ENCODE measurements at regions not wholly inside any gene's neighbourhood (a gene's known extent, or its start where the extent isn't known, plus 50 kb on each side); places are given as distances from the start of the nearest gene placed in this dataset.
"Not testable (repeated sequence)": the region's sequence is repeated elsewhere in the genome, so short reads cannot be mapped to it uniquely, and the experiment has no call there.

GRCh38 chr4:10226756-10227155 is 110.2 kb upstream of the WDR1 start:
- TF ChIP-seq CTCF (IDR thresholded peaks at IDR 0.05; ENCODE audit: low read depth, low read length, missing control alignments) = no peak
- DNase-seq (ENCODE audit: low read depth) = no peak
- no peak overlapping the region for H3K4me3 ChIP-seq (ENCODE audit: low read depth, low read length)

- DNase-seq (ENCODE audit: low read depth) = no peak
- no peak overlapping the region for H3K4me3 ChIP-seq (ENCODE audit: low read depth, low read length)
- no peak for TF ChIP-seq CTCF (IDR thresholded peaks at IDR 0.05; ENCODE audit: low read depth, low read length, missing control alignments)
Observed at GRCh38 chr4:10225096-10225495, 108.5 kb upstream of the WDR1 start.

- no peak for DNase-seq (ENCODE audit: low read depth)
- no peak for TF ChIP-seq CTCF (IDR thresholded peaks at IDR 0.05; ENCODE audit: low read depth, low read length, missing control alignments)
- no peak overlapping the region for H3K4me3 ChIP-seq (ENCODE audit: low read depth, low read length)
Observed at GRCh38 chr4:10223782-10224181, 107.2 kb upstream of the WDR1 start.

GRCh38 chr4:10213481-10213880 is 96.9 kb upstream of the WDR1 start:
- not testable (repeated sequence) for H3K4me3 ChIP-seq (ENCODE audit: low read depth, low read length)

GRCh38 chr4:10212901-10213300 is 96.3 kb upstream of the WDR1 start:
- no peak for TF ChIP-seq CTCF (IDR thresholded peaks at IDR 0.05; ENCODE audit: low read depth, low read length, missing control alignments)
- no peak overlapping the region for H3K4me3 ChIP-seq (ENCODE audit: low read depth, low read length)
- no peak for DNase-seq (ENCODE audit: low read depth)

More at GRCh38 chr4:10213481-10213880, 96.9 kb upstream of the WDR1 start:
- not testable (repeated sequence) for DNase-seq (ENCODE audit: low read depth)

- no peak for DNase-seq (ENCODE audit: low read depth)
- no peak for TF ChIP-seq CTCF (IDR thresholded peaks at IDR 0.05; ENCODE audit: low read depth, low read length, missing control alignments)
- H3K4me3 ChIP-seq (ENCODE audit: low read depth, low read length) = no peak overlapping the region
Observed at GRCh38 chr4:10212400-10212799, 95.8 kb upstream of the WDR1 start.

GRCh38 chr4:10207116-10207515 is 90.5 kb upstream of the WDR1 start:
- DNase-seq (ENCODE audit: low read depth) = no peak
- no peak overlapping the region for H3K4me3 ChIP-seq (ENCODE audit: low read depth, low read length)
- TF ChIP-seq CTCF (IDR thresholded peaks at IDR 0.05; ENCODE audit: low read depth, low read length, missing control alignments) = no peak

GRCh38 chr4:10205223-10205622 is 88.6 kb upstream of the WDR1 start:
- no peak for DNase-seq (ENCODE audit: low read depth)
- H3K4me3 ChIP-seq (ENCODE audit: low read depth, low read length) = no peak overlapping the region
- no peak for TF ChIP-seq CTCF (IDR thresholded peaks at IDR 0.05; ENCODE audit: low read depth, low read length, missing control alignments)

All from GM12864 (cell line).